Mucosa of descending colon (tissue), 3 donors: ENCODE measurements at regions not wholly inside any gene's neighbourhood (a gene's known extent, or its start where the extent isn't known, plus 50 kb on each side); places are given as distances from the start of the nearest gene placed in this dataset.

ENCODE experiments used
- ATAC-seq: fragments of 200-7000 bp; cut with Tn5 transposase; one replicate; pipeline ENCODE4 v1.9.1; 2020; ENCODE audit warnings: mild to moderate bottlenecking, moderate library complexity
- DNase-seq, 3 donors: peaks; one replicate each; pipeline ENCODE4 v3.0.0-alpha.2; 2020
- H3K36me3 ChIP-seq: fragments of 200-600 bp; one replicate; pipeline ENCODE4 v1.8.0; 2021; ENCODE audit warnings: low read depth, mild to moderate bottlenecking
- H3K4me1 ChIP-seq: fragments of 200-600 bp; one replicate; pipeline ENCODE4 v1.8.0; 2021; ENCODE audit warnings: low read depth, mild to moderate bottlenecking
- H3K4me3 ChIP-seq: fragments of 200-600 bp; one replicate; pipeline ENCODE4 v1.8.0; 2021; ENCODE audit warnings: mild to moderate bottlenecking
- H3K9me3 ChIP-seq: fragments of 200-600 bp; one replicate; pipeline ENCODE4 v1.8.0; 2021; ENCODE audit warnings: mild to moderate bottlenecking
- intact Hi-C, 2 donors: fragments of 100-400 bp; cut with DNase I in 1 of 2; cut with micrococcal nuclease in 1 of 2; formaldehyde crosslinking; loops; one replicate each; pipeline versions ENCODE4 v1.11.0 to v1.11.1; 2022; cut with DNase I, micrococcal nuclease
- TF ChIP-seq, protein P1 (sequence below): fragments of 200-600 bp; IDR thresholded peaks from one replicate; pipeline ENCODE4 v1.8.0; 2022; ENCODE audit warnings: antibody characterized with exemption, mild to moderate bottlenecking
- donor health status: DM: no; HTN: no; CAD: no; lungs with moderate emphysema.
- donor health status: DM: no; HTN: no; CAD: no.
- donor health status: DM: no; HTN: yes; CAD: no.

DNA sequence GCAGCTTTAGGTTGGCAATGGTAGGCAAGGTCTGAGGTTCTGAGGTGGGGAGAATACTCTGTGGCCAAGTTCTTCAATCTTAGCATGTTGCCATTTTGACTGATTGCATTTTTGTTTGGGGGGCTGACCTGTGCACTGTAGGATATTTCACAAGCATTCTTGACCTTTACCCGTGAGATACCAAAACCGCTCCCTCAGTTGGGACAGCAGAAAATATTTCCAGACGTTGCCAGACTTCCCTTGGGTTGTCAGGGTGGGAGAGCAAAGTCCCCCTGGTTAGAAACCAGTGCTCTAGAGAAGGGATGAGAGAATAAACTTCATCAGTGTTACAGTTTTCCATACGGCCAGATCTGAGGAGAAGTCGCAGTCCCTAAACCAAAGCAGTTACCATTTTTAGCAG is 279.6 kb downstream of the TFAP2B start:
- TF ChIP-seq, protein P1, sequence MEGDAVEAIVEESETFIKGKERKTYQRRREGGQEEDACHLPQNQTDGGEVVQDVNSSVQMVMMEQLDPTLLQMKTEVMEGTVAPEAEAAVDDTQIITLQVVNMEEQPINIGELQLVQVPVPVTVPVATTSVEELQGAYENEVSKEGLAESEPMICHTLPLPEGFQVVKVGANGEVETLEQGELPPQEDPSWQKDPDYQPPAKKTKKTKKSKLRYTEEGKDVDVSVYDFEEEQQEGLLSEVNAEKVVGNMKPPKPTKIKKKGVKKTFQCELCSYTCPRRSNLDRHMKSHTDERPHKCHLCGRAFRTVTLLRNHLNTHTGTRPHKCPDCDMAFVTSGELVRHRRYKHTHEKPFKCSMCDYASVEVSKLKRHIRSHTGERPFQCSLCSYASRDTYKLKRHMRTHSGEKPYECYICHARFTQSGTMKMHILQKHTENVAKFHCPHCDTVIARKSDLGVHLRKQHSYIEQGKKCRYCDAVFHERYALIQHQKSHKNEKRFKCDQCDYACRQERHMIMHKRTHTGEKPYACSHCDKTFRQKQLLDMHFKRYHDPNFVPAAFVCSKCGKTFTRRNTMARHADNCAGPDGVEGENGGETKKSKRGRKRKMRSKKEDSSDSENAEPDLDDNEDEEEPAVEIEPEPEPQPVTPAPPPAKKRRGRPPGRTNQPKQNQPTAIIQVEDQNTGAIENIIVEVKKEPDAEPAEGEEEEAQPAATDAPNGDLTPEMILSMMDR: no peak
- H3K4me3 ChIP-seq: no peak overlapping the region
- H3K36me3 ChIP-seq: no peaks in the 10 kb centered on the region
- no peaks in the 10 kb centered on the region for H3K9me3 ChIP-seq
- no peaks in the 10 kb centered on the region for H3K4me1 ChIP-seq
- no peak for DNase-seq
- ATAC-seq: no peak
- intact Hi-C loops: no loop called here

DNA sequence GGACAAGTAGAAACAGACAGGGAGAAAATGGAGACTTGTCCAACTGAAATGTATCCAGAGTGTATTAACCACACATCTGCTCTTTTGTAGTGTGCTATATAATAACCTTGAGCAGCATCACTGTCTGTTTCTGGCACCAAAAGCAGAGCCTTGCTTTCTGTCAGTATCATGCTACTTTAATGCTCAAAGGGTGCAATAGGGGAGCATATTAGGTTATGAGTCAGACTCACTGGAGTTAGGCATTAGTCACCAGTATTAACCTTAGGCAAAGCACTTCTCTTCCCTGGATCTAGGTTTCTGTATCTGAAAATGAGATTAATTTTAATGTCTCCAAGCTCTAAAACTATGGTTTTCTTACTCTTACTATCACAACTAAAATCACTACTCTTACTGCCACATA is 280.1 kb downstream of the TFAP2B start:
- TF ChIP-seq, protein P1: no peak
- no peak for ATAC-seq

GRCh38 chr6:51099201-51099600 is 280.5 kb downstream of the TFAP2B start:
- intact Hi-C loops: no loop called here

More for the DNA sequence above, 280.1 kb downstream of the TFAP2B start:
- H3K36me3 ChIP-seq: no peaks in the 10 kb centered on the region
- no peaks in the 10 kb centered on the region for H3K9me3 ChIP-seq
- H3K4me1 ChIP-seq: no peaks in the 10 kb centered on the region
- intact Hi-C loops: no loop called here
- no peak for DNase-seq
- H3K4me3 ChIP-seq: no peak overlapping the region

DNA sequence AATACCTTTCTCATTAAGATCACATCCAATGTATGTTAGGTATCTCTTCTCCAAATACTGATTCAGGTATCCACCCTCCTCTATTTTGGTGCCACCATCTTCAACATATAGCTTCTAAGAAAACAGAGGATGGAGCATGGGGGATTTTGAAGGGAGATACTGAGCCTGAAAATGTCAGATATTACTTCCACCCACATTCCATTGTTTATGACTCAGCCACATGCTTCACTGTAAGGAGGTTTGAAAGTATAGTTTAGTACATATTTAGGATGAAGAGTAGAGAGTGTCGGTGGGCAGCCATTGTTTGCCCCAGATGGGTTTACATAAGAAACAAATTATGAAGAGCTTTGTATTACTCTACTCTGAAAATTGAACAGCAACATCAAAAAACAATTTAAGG is 286.7 kb downstream of the TFAP2B start:
- ATAC-seq (no peak), DNase-seq (no peak)
- TF ChIP-seq, protein P1: no peak
- Histone ChIP-seq H3K4me1 (no peaks in the 10 kb centered on the region), H3K9me3 (no peaks in the 10 kb centered on the region), H3K4me3 (no peak overlapping the region), H3K36me3 (no peaks in the 10 kb centered on the region)
- intact Hi-C loops: no loop called here

More at GRCh38 chr6:51099201-51099600, 280.5 kb downstream of the TFAP2B start:
- DNase-seq (no peak), ATAC-seq (no peak)
- Histone ChIP-seq H3K4me3 (no peak overlapping the region), H3K4me1 (no peaks in the 10 kb centered on the region), H3K9me3 (no peaks in the 10 kb centered on the region), H3K36me3 (no peaks in the 10 kb centered on the region)
- TF ChIP-seq, protein P1: no peak

GRCh38 chr6:51107769-51108203 is 289.1 kb downstream of the TFAP2B start:
- H3K9me3 ChIP-seq: no peaks in the 10 kb centered on the region
- no peaks in the 10 kb centered on the region for H3K36me3 ChIP-seq
- intact Hi-C loops: no loop called here
- DNase-seq (no peak), ATAC-seq (no peak)
- H3K4me3 ChIP-seq: no peak overlapping the region
- no peaks in the 10 kb centered on the region for H3K4me1 ChIP-seq
- TF ChIP-seq, protein P1: no peak
